Gastrocnemius medialis (tissue), 4 donors: ENCODE measurements at regions not wholly inside any gene's neighbourhood (a gene's known extent, or its start where the extent isn't known, plus 50 kb on each side); places are given as distances from the start of the nearest gene placed in this dataset.

Experiments used
- POLR2A ChIP-seq, 2 donors: fragments of 450-650 bp; IDR thresholded peaks; one replicate each; pipeline ENCODE4 v1.6.1; 2017; ENCODE audit warnings: antibody characterized with exemption in 2 of 2, mild to moderate bottlenecking in 2 of 2, moderate library complexity in 2 of 2
- TF ChIP-seq, protein P1 (sequence below), 5 experiments: fragments of 450-650 bp in 3 of 5; fragments of 200-600 bp in 2 of 5; sonication (generic) in 2 of 5; IDR thresholded peaks in 4 of 5; conservative IDR thresholded peaks in 1 of 5; 1 replicate in 4 of 5; 2 replicates in 1 of 5; pipeline ENCODE4 v1.5.1; 2016 to 2019; ENCODE audit warnings: antibody characterized with exemption in 5 of 5, mild to moderate bottlenecking in 3 of 5, moderate library complexity in 3 of 5

- TF ChIP-seq, protein P1, sequence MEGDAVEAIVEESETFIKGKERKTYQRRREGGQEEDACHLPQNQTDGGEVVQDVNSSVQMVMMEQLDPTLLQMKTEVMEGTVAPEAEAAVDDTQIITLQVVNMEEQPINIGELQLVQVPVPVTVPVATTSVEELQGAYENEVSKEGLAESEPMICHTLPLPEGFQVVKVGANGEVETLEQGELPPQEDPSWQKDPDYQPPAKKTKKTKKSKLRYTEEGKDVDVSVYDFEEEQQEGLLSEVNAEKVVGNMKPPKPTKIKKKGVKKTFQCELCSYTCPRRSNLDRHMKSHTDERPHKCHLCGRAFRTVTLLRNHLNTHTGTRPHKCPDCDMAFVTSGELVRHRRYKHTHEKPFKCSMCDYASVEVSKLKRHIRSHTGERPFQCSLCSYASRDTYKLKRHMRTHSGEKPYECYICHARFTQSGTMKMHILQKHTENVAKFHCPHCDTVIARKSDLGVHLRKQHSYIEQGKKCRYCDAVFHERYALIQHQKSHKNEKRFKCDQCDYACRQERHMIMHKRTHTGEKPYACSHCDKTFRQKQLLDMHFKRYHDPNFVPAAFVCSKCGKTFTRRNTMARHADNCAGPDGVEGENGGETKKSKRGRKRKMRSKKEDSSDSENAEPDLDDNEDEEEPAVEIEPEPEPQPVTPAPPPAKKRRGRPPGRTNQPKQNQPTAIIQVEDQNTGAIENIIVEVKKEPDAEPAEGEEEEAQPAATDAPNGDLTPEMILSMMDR (IDR thresholded peaks at IDR 0.05 in 4 of 5, conservative IDR thresholded peaks at IDR 0.05 in 1 of 5): no peak
- TF ChIP-seq POLR2A (IDR thresholded peaks at IDR 0.05): no peak
Observed at GRCh38 chr6:15864038-15864707, 201.3 kb upstream of the DTNBP1 start.
